ENCODE measurements at regions not wholly inside any gene's neighbourhood (a gene's known extent, or its start where the extent isn't known, plus 50 kb on each side); places are given as distances from the start of the nearest gene placed in this dataset.

DNA sequence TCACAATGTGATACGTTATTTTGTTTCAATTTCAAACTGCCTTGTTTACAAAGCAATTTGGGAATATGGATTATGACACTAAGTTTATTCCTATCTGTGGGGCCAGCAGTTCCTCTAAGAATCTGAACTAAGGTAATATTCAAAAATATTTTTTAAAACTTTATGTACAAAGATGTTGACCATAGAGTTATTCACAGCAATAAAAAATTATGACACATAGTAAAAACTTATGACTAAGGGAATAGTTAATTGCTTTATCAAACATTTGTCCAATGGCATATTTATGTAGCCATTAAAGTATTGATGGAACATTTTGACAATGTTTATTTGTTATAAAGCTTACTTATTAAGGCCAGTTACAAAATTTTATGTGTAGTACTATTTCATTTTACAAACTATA is 73.4 kb upstream of the FREM1 start:
- TF ChIP-seq, protein P1, sequence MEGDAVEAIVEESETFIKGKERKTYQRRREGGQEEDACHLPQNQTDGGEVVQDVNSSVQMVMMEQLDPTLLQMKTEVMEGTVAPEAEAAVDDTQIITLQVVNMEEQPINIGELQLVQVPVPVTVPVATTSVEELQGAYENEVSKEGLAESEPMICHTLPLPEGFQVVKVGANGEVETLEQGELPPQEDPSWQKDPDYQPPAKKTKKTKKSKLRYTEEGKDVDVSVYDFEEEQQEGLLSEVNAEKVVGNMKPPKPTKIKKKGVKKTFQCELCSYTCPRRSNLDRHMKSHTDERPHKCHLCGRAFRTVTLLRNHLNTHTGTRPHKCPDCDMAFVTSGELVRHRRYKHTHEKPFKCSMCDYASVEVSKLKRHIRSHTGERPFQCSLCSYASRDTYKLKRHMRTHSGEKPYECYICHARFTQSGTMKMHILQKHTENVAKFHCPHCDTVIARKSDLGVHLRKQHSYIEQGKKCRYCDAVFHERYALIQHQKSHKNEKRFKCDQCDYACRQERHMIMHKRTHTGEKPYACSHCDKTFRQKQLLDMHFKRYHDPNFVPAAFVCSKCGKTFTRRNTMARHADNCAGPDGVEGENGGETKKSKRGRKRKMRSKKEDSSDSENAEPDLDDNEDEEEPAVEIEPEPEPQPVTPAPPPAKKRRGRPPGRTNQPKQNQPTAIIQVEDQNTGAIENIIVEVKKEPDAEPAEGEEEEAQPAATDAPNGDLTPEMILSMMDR (IDR thresholded peaks at IDR 0.05), result no peak
- no peak for TF ChIP-seq POLR2A (IDR thresholded peaks at IDR 0.05)

All from testis (tissue), 2 donors.